ENCODE measurements at regions not wholly inside any gene's neighbourhood (a gene's known extent, or its start where the extent isn't known, plus 50 kb on each side); places are given as distances from the start of the nearest gene placed in this dataset.
A peak's percentile ranks its signal among the peaks of the same experiment; 100 is the strongest.

- H3K4me3 ChIP-seq: no peak overlapping the region
- H3K27ac ChIP-seq: peak overlapping the region in 1 of 2 donors; percentile 57
- peaks cover 0 to 17% (median 0%) of the 10 kb centered on the region in 3 donors for H3K9me3 ChIP-seq
- TF ChIP-seq, protein P1, sequence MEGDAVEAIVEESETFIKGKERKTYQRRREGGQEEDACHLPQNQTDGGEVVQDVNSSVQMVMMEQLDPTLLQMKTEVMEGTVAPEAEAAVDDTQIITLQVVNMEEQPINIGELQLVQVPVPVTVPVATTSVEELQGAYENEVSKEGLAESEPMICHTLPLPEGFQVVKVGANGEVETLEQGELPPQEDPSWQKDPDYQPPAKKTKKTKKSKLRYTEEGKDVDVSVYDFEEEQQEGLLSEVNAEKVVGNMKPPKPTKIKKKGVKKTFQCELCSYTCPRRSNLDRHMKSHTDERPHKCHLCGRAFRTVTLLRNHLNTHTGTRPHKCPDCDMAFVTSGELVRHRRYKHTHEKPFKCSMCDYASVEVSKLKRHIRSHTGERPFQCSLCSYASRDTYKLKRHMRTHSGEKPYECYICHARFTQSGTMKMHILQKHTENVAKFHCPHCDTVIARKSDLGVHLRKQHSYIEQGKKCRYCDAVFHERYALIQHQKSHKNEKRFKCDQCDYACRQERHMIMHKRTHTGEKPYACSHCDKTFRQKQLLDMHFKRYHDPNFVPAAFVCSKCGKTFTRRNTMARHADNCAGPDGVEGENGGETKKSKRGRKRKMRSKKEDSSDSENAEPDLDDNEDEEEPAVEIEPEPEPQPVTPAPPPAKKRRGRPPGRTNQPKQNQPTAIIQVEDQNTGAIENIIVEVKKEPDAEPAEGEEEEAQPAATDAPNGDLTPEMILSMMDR (IDR thresholded peaks at IDR 0.05): no peak
- no peaks in the 10 kb centered on the region for H3K36me3 ChIP-seq
- no peaks in the 10 kb centered on the region for H3K27me3 ChIP-seq
- no peak for DNase-seq
- intact Hi-C loops (cut with DNase I; ENCODE audit: low total_unique reads): no loop called here
- H3K4me1 ChIP-seq: peaks cover 0 to 15% (median 3%) of the 10 kb centered on the region in 4 donors
These were observed 1106.6 kb downstream of the TBL1XR1 start for GRCh38 chr3:176090727-176091126.

- TF ChIP-seq, protein P1 (IDR thresholded peaks at IDR 0.05): no peak
- no peak for DNase-seq
- Histone ChIP-seq H3K27ac (no peak overlapping the region), H3K27me3 (no peaks in the 10 kb centered on the region), H3K9me3 (peaks cover 0 to 16% (median 0%) of the 10 kb centered on the region in 3 donors), H3K4me1 (peaks cover 0 to 15% (median 3%) of the 10 kb centered on the region in 4 donors), H3K4me3 (no peak overlapping the region), H3K36me3 (no peaks in the 10 kb centered on the region)
- intact Hi-C loops (cut with DNase I; ENCODE audit: low total_unique reads): no loop called here
These were observed 1108.3 kb downstream of the TBL1XR1 start for GRCh38 chr3:176088962-176089383.

DNA sequence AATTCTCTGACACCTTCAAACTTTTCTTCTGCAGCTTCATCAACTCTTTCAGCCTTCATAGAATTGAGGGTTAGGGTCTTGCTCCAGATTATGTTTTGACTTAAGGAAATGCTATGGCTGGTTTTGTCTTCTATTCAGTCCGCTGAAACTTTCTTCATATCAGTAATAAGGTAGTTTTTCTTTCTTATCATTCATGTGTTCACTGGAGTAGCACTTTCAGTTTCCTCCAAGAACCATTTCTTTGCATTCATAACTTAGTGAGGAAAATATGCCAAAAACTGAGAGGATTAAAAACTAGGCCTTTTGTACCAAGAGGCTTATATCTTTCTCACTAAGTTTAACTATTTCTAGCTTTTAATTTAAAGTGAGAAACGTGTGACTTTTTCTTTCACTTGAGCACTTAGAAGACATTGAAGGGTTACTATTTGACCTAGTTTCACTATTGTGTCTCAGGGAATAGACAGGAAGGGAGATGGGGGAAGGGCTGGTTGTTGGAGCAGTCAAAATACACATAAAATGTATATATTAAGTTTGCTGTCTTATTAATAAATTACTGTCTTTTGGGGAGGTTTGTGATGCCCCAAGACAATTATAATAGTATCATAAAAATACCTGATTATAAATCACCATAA, 1110.1 kb downstream of the TBL1XR1 start:
- H3K9me3 ChIP-seq: peaks cover 0 to 11% (median 0%) of the 10 kb centered on the region in 3 donors
- intact Hi-C loops (cut with DNase I; ENCODE audit: low total_unique reads): no loop called here
- peaks cover 0 to 14% (median 3%) of the 10 kb centered on the region in 4 donors for H3K4me1 ChIP-seq
- H3K4me3 ChIP-seq: no peak overlapping the region
- H3K27me3 ChIP-seq: no peaks in the 10 kb centered on the region
- H3K27ac ChIP-seq: no peak overlapping the region
- TF ChIP-seq, protein P1 (IDR thresholded peaks at IDR 0.05): no peak
- no peak for DNase-seq
- H3K36me3 ChIP-seq: no peaks in the 10 kb centered on the region

DNA sequence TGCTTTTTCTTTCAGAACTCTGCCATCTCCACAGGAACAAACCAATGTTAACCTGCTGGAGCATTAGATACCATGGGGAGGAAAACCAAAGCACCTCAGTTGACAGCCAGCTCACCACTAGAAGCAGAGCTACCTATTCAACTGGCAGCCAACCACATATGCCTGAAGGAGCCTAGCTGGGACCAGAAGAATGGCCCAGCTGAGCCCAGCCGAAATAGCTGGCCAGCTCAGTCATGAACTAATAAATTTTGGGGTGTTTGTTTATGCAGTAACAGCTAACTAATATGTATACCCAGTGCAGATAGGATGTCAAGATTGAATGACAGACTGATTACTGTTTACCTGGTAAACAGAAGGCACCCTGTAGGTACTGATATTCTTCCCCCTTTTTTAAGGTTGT, 1117.5 kb downstream of the TBL1XR1 start:
- no peaks in the 10 kb centered on the region for H3K9me3 ChIP-seq
- TF ChIP-seq, protein P1 (IDR thresholded peaks at IDR 0.05): no peak
- intact Hi-C loops (cut with DNase I; ENCODE audit: low total_unique reads): no loop called here
- H3K27ac ChIP-seq: no peak overlapping the region
- no peak for DNase-seq
- no peak overlapping the region for H3K4me3 ChIP-seq
- H3K27me3 ChIP-seq: no peaks in the 10 kb centered on the region
- H3K4me1 ChIP-seq: peaks cover 0 to 28% (median 11%) of the 10 kb centered on the region in 4 donors
- no peaks in the 10 kb centered on the region for H3K36me3 ChIP-seq

DNA sequence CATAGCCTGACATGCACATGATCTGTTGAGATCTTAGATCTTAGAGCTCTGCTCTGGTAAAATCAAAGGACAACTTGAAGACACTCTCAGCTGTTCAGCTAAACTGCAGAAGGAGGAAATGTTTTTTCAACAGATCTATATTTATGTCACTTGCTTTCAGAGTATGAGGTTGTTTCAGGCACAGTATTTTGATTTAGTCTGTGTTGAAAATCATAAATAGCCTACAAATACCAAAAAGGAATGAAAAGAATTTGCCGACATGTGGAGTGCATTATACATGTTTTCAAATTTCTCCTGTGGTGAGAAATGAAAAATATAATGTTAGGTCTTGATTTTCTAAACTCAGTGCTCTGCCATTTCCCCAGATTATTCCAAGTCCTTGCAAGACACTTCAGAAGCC, 1118.4 kb downstream of the TBL1XR1 start:
- H3K4me1 ChIP-seq: peaks cover 0 to 37% (median 11%) of the 10 kb centered on the region in 4 donors
- TF ChIP-seq, protein P1 (IDR thresholded peaks at IDR 0.05): no peak
- DNase-seq: no peak
- H3K4me3 ChIP-seq: no peak overlapping the region
- no peaks in the 10 kb centered on the region for H3K9me3 ChIP-seq
- no peaks in the 10 kb centered on the region for H3K36me3 ChIP-seq
- intact Hi-C loops (cut with DNase I; ENCODE audit: low total_unique reads): no loop called here
- peak overlapping the region; percentile 18 to 49 for H3K27ac ChIP-seq
- no peaks in the 10 kb centered on the region for H3K27me3 ChIP-seq
